Heart left ventricle (tissue), 16 donors: ENCODE measurements at regions not wholly inside any gene's neighbourhood (a gene's known extent, or its start where the extent isn't known, plus 50 kb on each side); places are given as distances from the start of the nearest gene placed in this dataset.

Source experiments
- ATAC-seq, 4 donors: fragments of 200-7000 bp; cut with Tn5 transposase; one replicate each; pipeline ENCODE4 v1.9.1; 2020 to 2022; ENCODE audit warnings: moderate library complexity in 4 of 4, mild to moderate bottlenecking in 3 of 4, moderate number of reproducible peaks in 1 of 4
- DNase-seq, 5 donors: peaks; one replicate each; pipeline ENCODE4 v3.0.0-alpha.2; 2020
- H3K27ac ChIP-seq, 12 donors: fragments of 200-600 bp; sonication (generic) in 4 of 12; one replicate each; pipeline versions ENCODE4 v1.5.0 to v1.8.0; 2016 to 2022; ENCODE audit warnings: mild to moderate bottlenecking in 2 of 12
- H3K27me3 ChIP-seq, 9 donors: fragments of 200-600 bp; sonication (generic) in 2 of 9; one replicate each; pipeline versions ENCODE4 v1.5.1 to v1.8.0; 2016 to 2022; ENCODE audit warnings: mild to moderate bottlenecking in 3 of 9
- H3K36me3 ChIP-seq, 9 donors: fragments of 200-600 bp; sonication (generic) in 2 of 9; one replicate each; pipeline versions ENCODE4 v1.5.0 to v1.8.0; 2018 to 2022; ENCODE audit warnings: mild to moderate bottlenecking in 2 of 9
- H3K4me1 ChIP-seq, 12 donors: fragments of 200-600 bp; sonication (generic) in 4 of 12; one replicate each; pipeline versions ENCODE4 v1.5.0 to v1.8.0; 2016 to 2022; ENCODE audit warnings: mild to moderate bottlenecking in 3 of 12
- H3K4me3 ChIP-seq, 12 donors: fragments of 200-600 bp; sonication (generic) in 4 of 12; one replicate each; pipeline versions ENCODE4 v1.5.0 to v1.8.0; 2017 to 2022; ENCODE audit warnings: mild to moderate bottlenecking in 9 of 12, moderate library complexity in 4 of 12
- H3K9me3 ChIP-seq, 12 donors: fragments of 200-600 bp; sonication (generic) in 4 of 12; one replicate each; pipeline versions ENCODE4 v1.5.0 to v1.8.0; 2016 to 2022; ENCODE audit warnings: mild to moderate bottlenecking in 1 of 12
- CTCF ChIP-seq, 12 donors: fragments of 200-600 bp; sonication (generic) in 4 of 12; IDR thresholded peaks; one replicate each; pipeline versions ENCODE4 v1.5.0 to v1.8.0; 2018 to 2022; ENCODE audit warnings: antibody characterized with exemption in 12 of 12, mild to moderate bottlenecking in 5 of 12
- POLR2A ChIP-seq, 2 donors: fragments of 450-650 bp; IDR thresholded peaks; one replicate each; pipeline ENCODE4 v1.6.1; 2017; ENCODE audit warnings: antibody characterized with exemption in 2 of 2, mild to moderate bottlenecking in 2 of 2, moderate library complexity in 2 of 2
- WGBS, 4 donors: extraction: QIAGEN DNeasy Blood & Tissue Kit in 2 of 4; methylation state at CpG; one replicate each; pipeline versions ENCODE4 v1.1.5 to v1.1.7; 2013 to 2018; 5-methylcytosine and 5-hydroxymethylcytosine counted together
- intact Hi-C, 10 donors: fragments of 100-400 bp; cut with DNase I; formaldehyde crosslinking; loops; one replicate each; pipeline versions ENCODE4 v1.11.1 to v1.14.2; 2022
- donor health status: ischemic (EF 13 %, LVEDD 7.1; RV severe dilation, severe dysfunction).
- donor health status: healthy with polysubstance abuse.
- donor health status: DM: no; HTN: yes; CAD: no.
- donor health status: DM: no; HTN: no; CAD: no.
- donor health status: ischemic (EF 25% LVEDD 6.9; RV normal size, moderate dysfunction).
- donor health status: ischemic (EF 25% LVEDD 5.7; RV mildly dilated, moderate dysfunction).
- donor health status: healthy.
- donor health status: DM: yes; HTN: yes; CAD: no.
- donor health status: ischemic (EF 35%, LVEDD 5.7; RV mildly dilated, moderate dysfunction).
- donor health status: nonischemic (EF 11% LVEDD 7.7; RV severe dilation, severe dysfunction).
- donor health status: DM: yes; HTN: yes; CAD: no.
- donor health status: PGD.
- donor health status: ischemic (EF 29% LVEDD 5.4; RV normal size, mild dysfunction).
- donor health status: nonischemic (EF 23%, LVEDD 6.1; RV moderate dilation, normal function).

DNA sequence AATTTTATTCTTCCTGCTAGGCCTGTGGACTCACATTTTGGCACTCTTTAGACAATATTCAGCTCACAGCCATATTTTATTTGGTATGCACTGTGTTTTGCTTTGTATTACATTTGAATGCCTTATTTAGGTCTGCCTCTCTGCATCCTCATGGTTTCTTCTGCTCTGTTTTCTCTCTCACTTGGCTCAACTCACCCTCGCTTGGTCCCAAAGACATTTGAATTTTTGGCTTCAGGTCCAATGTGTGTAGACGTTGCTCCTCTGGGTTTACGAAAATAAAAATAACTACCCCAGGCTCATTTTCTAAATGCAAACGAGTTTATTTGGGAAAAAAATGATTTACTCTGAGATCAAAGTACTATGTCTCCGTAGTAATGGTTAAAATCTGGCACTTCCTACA, 91.1 kb upstream of the REG3A start:
- Histone ChIP-seq H3K27me3 (no peaks in the 10 kb centered on the region), H3K36me3 (no peaks in the 10 kb centered on the region), H3K4me1 (no peaks in the 10 kb centered on the region), H3K9me3 (no peaks in the 10 kb centered on the region), H3K4me3 (no peak overlapping the region), H3K27ac (no peak overlapping the region)
- ATAC-seq, result no peak
- TF ChIP-seq CTCF (IDR thresholded peaks at IDR 0.05) (no peak), POLR2A (IDR thresholded peaks at IDR 0.05) (no peak)
- DNase-seq, result no peak
- 65 to 73% (median 70%) methylated on average over 5 of the region's 5 CpGs for WGBS, 4 donors
- intact Hi-C loops, result no loop called here

GRCh38 chr2:79248776-79249175, 89.2 kb upstream of the REG3A start:
- H3K27ac ChIP-seq, result no peak overlapping the region
- intact Hi-C loops, result no loop called here
- H3K4me3 ChIP-seq, result no peak overlapping the region
- H3K9me3 ChIP-seq, result no peaks in the 10 kb centered on the region
- DNase-seq (no peak), ATAC-seq (no peak)
- no peaks in the 10 kb centered on the region for H3K27me3 ChIP-seq
- no peaks in the 10 kb centered on the region for H3K36me3 ChIP-seq
- TF ChIP-seq POLR2A (IDR thresholded peaks at IDR 0.05), result no peak
- TF ChIP-seq CTCF (IDR thresholded peaks at IDR 0.05), result no peak
- WGBS, 4 donors, result 40 to 69% (median 65%) methylated on average over 1 of the region's 1 CpG
- no peaks in the 10 kb centered on the region for H3K4me1 ChIP-seq

GRCh38 chr2:79235135-79235534, 75.6 kb upstream of the REG3A start:
- Histone ChIP-seq H3K4me1 (no peaks in the 10 kb centered on the region), H3K27ac (no peak overlapping the region), H3K4me3 (no peak overlapping the region), H3K36me3 (no peaks in the 10 kb centered on the region), H3K27me3 (no peaks in the 10 kb centered on the region), H3K9me3 (no peaks in the 10 kb centered on the region)
- ATAC-seq (no peak), DNase-seq (no peak)
- TF ChIP-seq POLR2A (IDR thresholded peaks at IDR 0.05) (no peak), CTCF (IDR thresholded peaks at IDR 0.05) (no peak)
- intact Hi-C loops, result no loop called here
- 0 to 44% (median 35%) methylated on average over 1 to 2 of the region's 2 CpGs for WGBS, 4 donors

DNA sequence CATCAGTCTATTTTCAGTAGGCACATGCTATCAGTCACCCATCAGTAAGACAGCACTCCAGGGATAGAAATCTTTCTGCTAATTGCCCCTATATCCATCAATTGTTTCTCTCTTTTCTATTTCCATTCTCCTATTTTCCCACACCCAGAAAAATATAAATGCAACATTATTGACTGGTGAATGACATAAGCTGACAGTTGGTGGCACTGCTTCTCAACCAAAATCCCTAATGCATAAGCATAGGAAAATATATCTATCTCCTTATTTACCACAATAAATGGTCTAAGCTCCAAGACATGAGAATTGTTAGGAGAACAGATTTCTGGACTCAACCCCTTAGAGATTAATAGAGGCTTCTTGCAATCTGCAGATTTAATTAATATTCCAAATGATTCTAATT, 64.0 kb upstream of the REG3A start:
- H3K9me3 ChIP-seq, result no peaks in the 10 kb centered on the region
- no peak for TF ChIP-seq POLR2A (IDR thresholded peaks at IDR 0.05)
- TF ChIP-seq CTCF (IDR thresholded peaks at IDR 0.05), result no peak
- no peak overlapping the region for H3K27ac ChIP-seq
- H3K4me3 ChIP-seq, result no peak overlapping the region
- no peaks in the 10 kb centered on the region for H3K4me1 ChIP-seq
- H3K36me3 ChIP-seq, result no peaks in the 10 kb centered on the region
- intact Hi-C loops, result loop anchor here in 1 of 10 donors (10.0 kb wide), 1 partner anchor 179 kb away; no protein-coding TSS in a partner anchor
- peaks cover 0 to 5% (median 0%) of the 10 kb centered on the region in 9 donors for H3K27me3 ChIP-seq
- DNase-seq, result no peak
- no peak for ATAC-seq
